HAP-1 (cell line): ENCODE measurements at regions not wholly inside any gene's neighbourhood (a gene's known extent, or its start where the extent isn't known, plus 50 kb on each side); places are given as distances from the start of the nearest gene placed in this dataset.

Experiments
- DNase-seq, 2 experiments: peaks; one replicate each; pipeline ENCODE4 v3.0.0-alpha.2; 2016 to 2020; ENCODE audit warnings: low spot score in 2 of 2
- H3K27me3 ChIP-seq: fragments of 250-450 bp; sonication (Bioruptor Pico); 2 replicates; pipeline ENCODE4 v1.5.1; 2020; ENCODE audit warnings: low read depth, mild to moderate bottlenecking, moderate library complexity
- H3K36me3 ChIP-seq: fragments of 250-450 bp; sonication (Bioruptor Pico); replicated peaks from 2 replicates; pipeline ENCODE4 v1.5.1; 2020; ENCODE audit warnings: mild to moderate bottlenecking
- H3K4me1 ChIP-seq: fragments of 250-450 bp; sonication (Bioruptor Pico); 2 replicates; pipeline ENCODE4 v1.5.1; 2020; ENCODE audit warnings: mild to moderate bottlenecking
- H3K4me3 ChIP-seq: fragments of 250-450 bp; sonication (Bioruptor Pico); 2 replicates; pipeline ENCODE4 v1.5.1; 2020; ENCODE audit warnings: mild to moderate bottlenecking, moderate library complexity
- H3K9me3 ChIP-seq: fragments of 250-450 bp; sonication (Bioruptor Pico); 2 replicates; pipeline ENCODE4 v1.5.1; 2020; ENCODE audit warnings: mild to moderate bottlenecking, moderate library complexity
- in situ Hi-C: fragments of 300-500 bp; cut with MboI; formaldehyde crosslinking; loops from 3 replicates; pipeline ENCODE4 v1.14.3; 2020; ENCODE audit warnings: low sequenced_read_pairs, inconsistent platforms, mixed read lengths

- no peaks in the 10 kb centered on the region for H3K9me3 ChIP-seq
- no peak for DNase-seq
- no peaks in the 10 kb centered on the region for H3K36me3 ChIP-seq
- no peak overlapping the region for H3K4me3 ChIP-seq
- H3K27me3 ChIP-seq = peaks cover 21% of the 10 kb centered on the region
- no peaks in the 10 kb centered on the region for H3K4me1 ChIP-seq
- in situ Hi-C loops = no loop called here
Measured at GRCh38 chr15:69830430-69830829, 267.3 kb downstream of the TLE3 start.

- no peaks in the 10 kb centered on the region for H3K36me3 ChIP-seq
- no peak for DNase-seq
- peaks cover 21% of the 10 kb centered on the region for H3K27me3 ChIP-seq
- in situ Hi-C loops = no loop called here
- H3K4me3 ChIP-seq = no peak overlapping the region
- no peaks in the 10 kb centered on the region for H3K9me3 ChIP-seq
- H3K4me1 ChIP-seq = no peaks in the 10 kb centered on the region
Measured at GRCh38 chr15:69830876-69831275, 266.8 kb downstream of the TLE3 start.

- Histone ChIP-seq H3K4me3 (no peak overlapping the region), H3K4me1 (no peaks in the 10 kb centered on the region), H3K36me3 (no peaks in the 10 kb centered on the region), H3K27me3 (peaks cover 20% of the 10 kb centered on the region), H3K9me3 (no peaks in the 10 kb centered on the region)
- in situ Hi-C loops = no loop called here
- no peak for DNase-seq
Measured at GRCh38 chr15:69834267-69834666, 263.4 kb downstream of the TLE3 start.

DNA sequence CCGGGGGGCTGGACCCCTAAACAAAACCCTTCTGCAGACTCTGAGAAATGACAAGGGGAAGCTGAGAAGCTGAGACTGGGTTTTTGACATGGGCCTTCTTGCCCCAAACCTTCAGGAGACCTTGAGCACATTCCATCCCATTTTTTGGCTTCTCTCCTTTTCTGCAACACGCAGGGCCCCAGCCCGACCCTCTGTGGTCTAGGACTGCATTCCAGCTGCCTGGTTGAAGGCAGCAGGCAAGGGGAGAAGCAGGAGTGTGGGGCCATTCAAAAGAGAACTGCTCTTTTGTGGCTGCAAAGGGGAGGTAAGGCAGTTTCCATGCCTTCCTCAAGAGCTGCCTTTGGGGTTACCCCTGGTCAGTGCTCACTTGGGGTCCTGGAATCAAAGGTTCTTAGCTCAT lies 263.0 kb downstream of the TLE3 start:
- Histone ChIP-seq H3K27me3 (peaks cover 20% of the 10 kb centered on the region), H3K9me3 (no peaks in the 10 kb centered on the region), H3K36me3 (no peaks in the 10 kb centered on the region), H3K4me3 (no peak overlapping the region), H3K4me1 (no peaks in the 10 kb centered on the region)
- no peak for DNase-seq
- in situ Hi-C loops = no loop called here

GRCh38 chr15:69836048-69836447 lies 261.7 kb downstream of the TLE3 start:
- in situ Hi-C loops = no loop called here
- H3K9me3 ChIP-seq = no peaks in the 10 kb centered on the region
- H3K36me3 ChIP-seq = no peaks in the 10 kb centered on the region
- H3K4me3 ChIP-seq = no peak overlapping the region
- peaks cover 15% of the 10 kb centered on the region for H3K27me3 ChIP-seq
- H3K4me1 ChIP-seq = no peaks in the 10 kb centered on the region
- DNase-seq = no peak

- DNase-seq = no peak
- Histone ChIP-seq H3K27me3 (peaks cover 9% of the 10 kb centered on the region), H3K4me1 (no peaks in the 10 kb centered on the region), H3K4me3 (no peak overlapping the region), H3K36me3 (no peaks in the 10 kb centered on the region), H3K9me3 (no peaks in the 10 kb centered on the region)
- in situ Hi-C loops = no loop called here
Measured at GRCh38 chr15:69836526-69837230, 261.0 kb downstream of the TLE3 start.

GRCh38 chr15:69838338-69838737 lies 259.4 kb downstream of the TLE3 start:
- Histone ChIP-seq H3K27me3 (peaks cover 8% of the 10 kb centered on the region), H3K36me3 (no peaks in the 10 kb centered on the region), H3K9me3 (no peaks in the 10 kb centered on the region), H3K4me1 (no peaks in the 10 kb centered on the region), H3K4me3 (no peak overlapping the region)
- in situ Hi-C loops = no loop called here
- no peak for DNase-seq

GRCh38 chr15:69838994-69839393 lies 258.7 kb downstream of the TLE3 start:
- in situ Hi-C loops = no loop called here
- H3K27me3 ChIP-seq = peaks cover 5% of the 10 kb centered on the region

DNA sequence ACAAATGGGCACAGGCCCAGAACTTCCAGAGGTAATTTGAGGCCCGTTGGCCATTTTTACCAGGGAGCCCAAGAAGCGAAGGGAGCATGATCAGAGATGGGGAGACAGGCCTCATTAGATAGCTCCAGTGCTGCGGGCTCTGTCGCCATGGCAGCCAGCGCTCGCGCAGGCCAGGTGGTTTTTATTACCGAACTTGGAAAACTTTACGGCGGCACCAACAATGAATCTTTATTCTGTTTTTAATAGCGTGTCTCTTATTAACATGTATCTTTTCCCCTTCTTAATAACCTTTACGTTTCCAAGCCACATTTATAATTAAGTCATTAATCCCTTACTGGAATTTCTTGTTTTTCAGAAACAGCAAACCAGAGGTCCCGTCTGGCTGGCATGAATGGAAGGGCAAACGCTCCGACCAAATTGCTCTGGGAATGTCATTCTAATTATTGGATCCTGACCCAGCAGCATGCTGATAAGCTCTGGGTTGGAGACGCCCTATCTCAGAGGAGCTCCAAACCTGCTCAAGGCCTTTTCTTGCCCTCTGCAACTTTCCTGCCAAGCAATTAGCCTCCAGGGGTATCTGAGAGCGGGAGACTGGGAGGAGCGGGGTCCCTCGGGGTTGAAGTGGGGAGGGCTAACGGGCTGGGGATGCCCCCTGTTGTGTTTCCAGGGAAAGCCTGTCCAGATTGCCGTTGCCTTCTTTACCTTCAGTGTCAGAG lies 256.4 kb downstream of the TLE3 start:
- in situ Hi-C loops = no loop called here
- Histone ChIP-seq H3K9me3 (no peaks in the 10 kb centered on the region), H3K27me3 (peaks cover 13% of the 10 kb centered on the region; the same call in 1 of the 2 replicates), H3K4me1 (no peaks in the 10 kb centered on the region), H3K36me3 (no peaks in the 10 kb centered on the region), H3K4me3 (no peak overlapping the region)
- no peak for DNase-seq

More at GRCh38 chr15:69838994-69839393, 258.7 kb downstream of the TLE3 start:
- no peaks in the 10 kb centered on the region for H3K9me3 ChIP-seq
- no peak overlapping the region for H3K4me3 ChIP-seq
- H3K4me1 ChIP-seq = no peaks in the 10 kb centered on the region
- no peak for DNase-seq
- no peaks in the 10 kb centered on the region for H3K36me3 ChIP-seq

DNA sequence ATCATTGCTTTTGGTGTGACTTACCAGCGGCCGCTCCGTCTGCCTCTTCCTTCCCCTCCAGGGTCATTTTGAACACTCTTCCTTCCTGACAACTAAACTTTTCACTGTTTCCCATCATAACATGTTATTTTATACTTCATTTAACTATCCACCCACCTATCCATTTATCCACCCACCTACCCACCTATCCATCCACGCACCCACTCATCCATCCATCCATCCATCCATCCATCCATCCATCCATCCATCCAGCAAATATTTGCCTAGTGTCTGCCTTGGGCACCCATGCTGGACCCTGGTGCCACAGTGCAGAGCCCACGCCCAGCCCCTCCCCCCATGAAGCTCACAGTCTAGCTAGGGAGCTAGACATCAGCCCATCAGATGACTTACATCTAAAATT lies 254.9 kb downstream of the TLE3 start:
- no peaks in the 10 kb centered on the region for H3K9me3 ChIP-seq
- in situ Hi-C loops = no loop called here
- no peaks in the 10 kb centered on the region for H3K36me3 ChIP-seq
- DNase-seq = no peak
- no peaks in the 10 kb centered on the region for H3K4me1 ChIP-seq
- peaks cover 20% of the 10 kb centered on the region; the same call in 1 of the 2 replicates for H3K27me3 ChIP-seq
- H3K4me3 ChIP-seq = no peak overlapping the region

GRCh38 chr15:69843276-69843899 lies 254.3 kb downstream of the TLE3 start:
- Histone ChIP-seq H3K4me1 (no peaks in the 10 kb centered on the region), H3K27me3 (peaks cover 20% of the 10 kb centered on the region; the same call in 1 of the 2 replicates)

DNA sequence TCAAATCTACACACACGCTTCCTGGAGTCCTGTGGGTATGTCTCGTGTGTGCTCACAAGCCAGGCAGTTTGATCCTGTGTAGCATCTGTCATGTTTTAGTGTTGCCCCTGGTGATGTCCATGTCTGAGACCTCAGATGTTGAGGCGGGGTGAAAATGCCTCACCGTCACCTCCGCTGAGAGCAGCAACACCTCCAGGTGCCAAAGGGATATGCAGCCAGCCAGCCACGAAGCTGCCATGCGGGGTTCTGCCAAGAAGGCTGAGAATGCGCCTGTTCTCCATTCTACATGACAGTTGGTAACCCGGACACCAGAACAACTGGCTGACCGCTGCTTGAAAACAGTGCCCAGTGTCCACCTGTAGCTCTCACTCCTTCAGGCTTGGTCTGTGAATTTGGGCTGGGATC lies 253.8 kb downstream of the TLE3 start:
- Histone ChIP-seq H3K9me3 (no peaks in the 10 kb centered on the region), H3K4me3 (no peak overlapping the region), H3K4me1 (no peaks in the 10 kb centered on the region), H3K36me3 (no peaks in the 10 kb centered on the region), H3K27me3 (peaks cover 20% of the 10 kb centered on the region; the same call in 1 of the 2 replicates)
- no peak for DNase-seq
- in situ Hi-C loops = no loop called here

More at GRCh38 chr15:69843276-69843899, 254.3 kb downstream of the TLE3 start:
- no peaks in the 10 kb centered on the region for H3K9me3 ChIP-seq
- no peak overlapping the region for H3K4me3 ChIP-seq
- H3K36me3 ChIP-seq = no peaks in the 10 kb centered on the region
- in situ Hi-C loops = no loop called here
- no peak for DNase-seq

- no peaks in the 10 kb centered on the region for H3K36me3 ChIP-seq
- no peak for DNase-seq
- in situ Hi-C loops = no loop called here
- H3K4me3 ChIP-seq = no peak overlapping the region
- H3K27me3 ChIP-seq = peaks cover 20% of the 10 kb centered on the region; the same call in 1 of the 2 replicates
- no peaks in the 10 kb centered on the region for H3K4me1 ChIP-seq
- no peaks in the 10 kb centered on the region for H3K9me3 ChIP-seq
Measured at GRCh38 chr15:69845159-69845558, 252.6 kb downstream of the TLE3 start.

DNA sequence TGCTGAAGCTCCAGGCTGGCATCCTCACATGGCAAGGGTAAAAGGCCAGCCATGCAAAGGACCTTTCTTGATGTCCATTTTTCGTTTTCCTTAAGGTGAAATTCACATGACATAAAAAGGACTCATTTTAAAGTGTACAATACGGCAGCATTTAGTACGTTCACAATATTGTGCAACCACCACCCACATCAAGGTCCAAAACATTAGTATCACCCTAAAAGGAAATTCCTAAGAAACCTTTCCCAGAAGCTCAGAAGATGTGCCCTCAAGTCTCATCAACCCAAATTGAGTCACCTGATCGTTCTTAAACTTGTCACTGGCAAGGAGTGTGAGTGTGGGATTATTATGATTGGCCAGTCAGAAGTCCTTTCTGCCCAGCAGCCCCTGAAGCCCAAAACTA lies 250.1 kb downstream of the TLE3 start:
- Histone ChIP-seq H3K36me3 (no peaks in the 10 kb centered on the region), H3K9me3 (no peaks in the 10 kb centered on the region), H3K4me1 (no peaks in the 10 kb centered on the region), H3K4me3 (no peak overlapping the region), H3K27me3 (peaks cover 20% of the 10 kb centered on the region; the same call in 1 of the 2 replicates)
- in situ Hi-C loops = no loop called here
- DNase-seq = no peak
